ENCODE measurements at regions not wholly inside any gene's neighbourhood (a gene's known extent, or its start where the extent isn't known, plus 50 kb on each side); places are given as distances from the start of the nearest gene placed in this dataset.
"Not testable (repeated sequence)": the region's sequence is repeated elsewhere in the genome, so short reads cannot be mapped to it uniquely, and the experiment has no call there.

DNA sequence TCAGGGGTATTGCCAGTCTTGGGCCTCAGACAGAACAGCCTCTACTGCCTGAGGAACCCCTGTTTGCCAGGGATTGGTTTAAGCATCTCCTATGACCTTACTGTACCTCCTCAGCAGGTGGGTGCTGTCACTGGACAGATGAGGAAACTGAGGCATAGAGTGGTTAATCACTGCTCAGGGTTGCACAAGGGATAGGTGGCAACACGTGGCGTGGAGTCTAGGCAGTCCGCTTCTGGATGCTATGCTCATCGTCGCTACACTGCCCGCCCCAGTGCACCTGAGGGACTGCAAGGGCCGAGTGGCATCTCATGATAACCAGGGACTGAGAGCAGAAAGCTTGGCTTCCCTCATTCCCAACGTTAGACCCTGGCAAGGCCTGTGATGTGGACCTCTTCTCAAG, 101.8 kb upstream of the SULF2 start (continued):
- TF ChIP-seq TSHZ2 (CRISPR knock-in tag; IDR thresholded peaks at IDR 0.05) (no peak), BACH2 (CRISPR knock-in tag; IDR thresholded peaks at IDR 0.05; ENCODE audit: borderline replicate concordance) (no peak)

- no peak for TF ChIP-seq ESRRG (CRISPR knock-in tag; IDR thresholded peaks at IDR 0.05)
- ATAC-seq: no peak
These were observed 101.3 kb upstream of the SULF2 start for GRCh38 chr20:47886454-47887041.

DNA sequence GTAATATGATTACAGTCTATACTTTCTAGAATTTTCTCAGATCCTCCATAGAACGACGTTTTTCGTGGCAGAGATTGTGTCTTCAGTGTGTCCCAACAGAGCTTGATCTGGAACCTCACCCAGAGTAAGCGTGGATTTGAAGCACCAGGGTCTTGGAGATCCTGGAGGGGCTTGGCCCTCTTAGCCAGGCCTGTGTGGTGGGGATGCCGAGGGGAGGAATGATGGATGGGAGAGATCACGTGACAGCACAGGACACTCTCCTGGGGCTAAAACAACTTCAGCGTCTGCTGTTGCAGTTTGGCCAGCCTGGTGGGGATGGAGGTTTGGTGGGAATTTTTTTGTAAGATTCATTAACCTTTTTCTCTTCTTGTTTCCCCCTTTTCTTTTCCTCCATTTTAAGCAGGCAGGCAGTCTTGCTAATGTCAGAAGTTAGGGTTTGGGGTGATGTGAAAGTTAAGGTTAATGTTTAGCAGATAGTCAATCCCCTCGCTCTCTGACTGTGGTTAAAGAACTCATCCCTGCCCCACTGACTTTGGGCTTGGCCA, 100.7 kb upstream of the SULF2 start:
- no peak for ATAC-seq

GRCh38 chr20:47883940-47884339, 98.7 kb upstream of the SULF2 start:
- not testable (repeated sequence) for ATAC-seq

More for the DNA sequence above, 100.7 kb upstream of the SULF2 start:
- TF ChIP-seq CSDC2 (CRISPR knock-in tag; IDR thresholded peaks at IDR 0.05) (no peak), SNAI2 (CRISPR knock-in tag; IDR thresholded peaks at IDR 0.05) (no peak), PPARA (CRISPR knock-in tag; IDR thresholded peaks at IDR 0.05; ENCODE audit: borderline replicate concordance) (no peak), ISL1 (CRISPR knock-in tag; IDR thresholded peaks at IDR 0.05) (no peak), TCF4 (CRISPR knock-in tag; IDR thresholded peaks at IDR 0.05; ENCODE audit: borderline replicate concordance) (no peak), ZFP3 (CRISPR knock-in tag; IDR thresholded peaks at IDR 0.05) (no peak), ZFP30 (CRISPR knock-in tag; IDR thresholded peaks at IDR 0.05) (no peak), TOX (CRISPR knock-in tag; IDR thresholded peaks at IDR 0.05; ENCODE audit: borderline replicate concordance) (no peak), ZNF8 (CRISPR knock-in tag; IDR thresholded peaks at IDR 0.05) (no peak), ZNF70 (CRISPR knock-in tag; IDR thresholded peaks at IDR 0.05) (no peak), ZNF565 (CRISPR knock-in tag; conservative IDR thresholded peaks at IDR 0.05; ENCODE audit: low read depth) (no peak), RARB (CRISPR knock-in tag; IDR thresholded peaks at IDR 0.05) (no peak), ZC3H10 (CRISPR knock-in tag; IDR thresholded peaks at IDR 0.05) (no peak), PATZ1 (CRISPR knock-in tag; IDR thresholded peaks at IDR 0.05; ENCODE audit: borderline replicate concordance) (no peak), TSHZ2 (CRISPR knock-in tag; IDR thresholded peaks at IDR 0.05) (no peak)

DNA sequence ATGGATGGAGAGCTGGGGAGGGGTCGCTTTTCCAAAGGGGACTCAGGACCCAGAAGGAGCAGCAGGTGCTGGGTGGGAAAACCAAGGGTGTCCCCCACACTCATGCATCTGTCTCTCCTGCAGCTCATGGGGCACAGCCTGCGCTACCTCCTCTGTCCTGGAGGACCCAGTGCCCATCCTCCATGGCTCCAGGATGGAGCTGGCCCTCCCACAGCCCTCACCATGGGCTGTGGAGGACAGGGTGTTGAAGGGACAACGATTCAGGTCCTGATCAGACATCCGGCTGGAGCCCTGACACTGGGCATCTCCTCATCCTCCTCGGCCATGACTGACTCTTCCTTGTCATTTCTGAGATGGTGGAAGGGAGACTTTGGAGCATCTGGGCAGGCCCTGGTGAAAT, 97.9 kb upstream of the SULF2 start:
- TF ChIP-seq ESRRG (CRISPR knock-in tag; IDR thresholded peaks at IDR 0.05): no peak
- TF ChIP-seq OSR1 (CRISPR knock-in tag; IDR thresholded peaks at IDR 0.05): no peak
- no peak for TF ChIP-seq TOX (CRISPR knock-in tag; IDR thresholded peaks at IDR 0.05; ENCODE audit: borderline replicate concordance)
- no peak for TF ChIP-seq BACH2 (CRISPR knock-in tag; IDR thresholded peaks at IDR 0.05; ENCODE audit: borderline replicate concordance)
- TF ChIP-seq GLIS3 (CRISPR knock-in tag; IDR thresholded peaks at IDR 0.05): no peak
- no peak for TF ChIP-seq ISL1 (CRISPR knock-in tag; IDR thresholded peaks at IDR 0.05)
- no peak for TF ChIP-seq ZNF8 (CRISPR knock-in tag; IDR thresholded peaks at IDR 0.05)
- no peak for TF ChIP-seq ZNF565 (CRISPR knock-in tag; conservative IDR thresholded peaks at IDR 0.05; ENCODE audit: low read depth)
- TF ChIP-seq ARNTL (CRISPR knock-in tag; IDR thresholded peaks at IDR 0.05; ENCODE audit: borderline replicate concordance, low read depth): no peak
- TF ChIP-seq ZC3H10 (CRISPR knock-in tag; IDR thresholded peaks at IDR 0.05): no peak
- TF ChIP-seq, protein P1, sequence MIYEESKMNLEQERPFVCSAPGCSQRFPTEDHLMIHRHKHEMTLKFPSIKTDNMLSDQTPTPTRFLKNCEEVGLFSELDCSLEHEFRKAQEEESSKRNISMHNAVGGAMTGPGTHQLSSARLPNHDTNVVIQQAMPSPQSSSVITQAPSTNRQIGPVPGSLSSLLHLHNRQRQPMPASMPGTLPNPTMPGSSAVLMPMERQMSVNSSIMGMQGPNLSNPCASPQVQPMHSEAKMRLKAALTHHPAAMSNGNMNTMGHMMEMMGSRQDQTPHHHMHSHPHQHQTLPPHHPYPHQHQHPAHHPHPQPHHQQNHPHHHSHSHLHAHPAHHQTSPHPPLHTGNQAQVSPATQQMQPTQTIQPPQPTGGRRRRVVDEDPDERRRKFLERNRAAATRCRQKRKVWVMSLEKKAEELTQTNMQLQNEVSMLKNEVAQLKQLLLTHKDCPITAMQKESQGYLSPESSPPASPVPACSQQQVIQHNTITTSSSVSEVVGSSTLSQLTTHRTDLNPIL (CRISPR knock-in tag; IDR thresholded peaks at IDR 0.05; ENCODE audit: low read depth): no peak
- no peak for TF ChIP-seq ZFP3 (CRISPR knock-in tag; IDR thresholded peaks at IDR 0.05)
- ATAC-seq: no peak

Measured in SK-N-SH treated with all-trans-retinoic acid at 6 μM for 48 hours (cell line).